Heart right ventricle (tissue), 16 donors: ENCODE measurements at regions not wholly inside any gene's neighbourhood (a gene's known extent, or its start where the extent isn't known, plus 50 kb on each side); places are given as distances from the start of the nearest gene placed in this dataset.
"Not testable (repeated sequence)": the region's sequence is repeated elsewhere in the genome, so short reads cannot be mapped to it uniquely, and the experiment has no call there.

Source experiments
- ATAC-seq, 8 donors: fragments of 200-7000 bp; cut with Tn5 transposase; one replicate each; pipeline ENCODE4 v1.9.1; 2020; ENCODE audit warnings: mild to moderate bottlenecking in 8 of 8, moderate library complexity in 8 of 8, moderate number of reproducible peaks in 1 of 8
- DNase-seq, 2 donors: peaks; one replicate each; pipeline ENCODE4 v3.0.0-alpha.2; 2020
- H3K27ac ChIP-seq, 10 donors: fragments of 200-600 bp; sonication (generic) in 2 of 10; one replicate each; pipeline versions ENCODE4 v1.5.0 to v1.8.0; 2020 to 2022; ENCODE audit warnings: mild to moderate bottlenecking in 3 of 10
- H3K27me3 ChIP-seq, 7 donors: fragments of 200-600 bp; one replicate each; pipeline ENCODE4 v1.8.0; 2021 to 2022; ENCODE audit warnings: mild to moderate bottlenecking in 2 of 7
- H3K36me3 ChIP-seq, 9 donors: fragments of 200-600 bp; sonication (generic) in 1 of 9; one replicate each; pipeline versions ENCODE4 v1.5.0 to v1.8.0; 2020 to 2022; ENCODE audit warnings: mild to moderate bottlenecking in 2 of 9
- H3K4me1 ChIP-seq, 9 donors: fragments of 200-600 bp; sonication (generic) in 1 of 9; one replicate each; pipeline versions ENCODE4 v1.5.0 to v1.8.0; 2020 to 2022; ENCODE audit warnings: mild to moderate bottlenecking in 4 of 9
- H3K4me3 ChIP-seq, 10 donors: fragments of 200-600 bp; sonication (generic) in 2 of 10; one replicate each; pipeline versions ENCODE4 v1.5.0 to v1.8.0; 2020 to 2022; ENCODE audit warnings: mild to moderate bottlenecking in 7 of 10, moderate library complexity in 2 of 10
- H3K9me3 ChIP-seq, 11 donors: fragments of 200-600 bp in 10 of 11; sonication (generic) in 2 of 11; one replicate each; pipeline versions ENCODE4 v1.5.0 to v1.8.0; 2013 to 2022; ENCODE audit warnings: mild to moderate bottlenecking in 2 of 11, control low read depth in 1 of 11, moderate library complexity in 1 of 11
- WGBS, 2 donors: extraction: QIAGEN DNeasy Blood & Tissue Kit; methylation state at CpG; one replicate each; pipeline ENCODE4 v1.1.7; 2013; ENCODE audit warnings: inconsistent platforms in 1 of 2; 5-methylcytosine and 5-hydroxymethylcytosine counted together
- intact Hi-C, 10 donors: fragments of 100-400 bp; cut with DNase I; formaldehyde crosslinking; loops; one replicate each; pipeline versions ENCODE4 v1.11.1 to v1.14.2; 2022
- TF ChIP-seq, protein P1 (sequence below), 9 donors: fragments of 200-600 bp; sonication (generic) in 2 of 9; IDR thresholded peaks; one replicate each; pipeline versions ENCODE4 v1.5.0 to v1.8.0; 2021 to 2022; ENCODE audit warnings: antibody characterized with exemption in 9 of 9, mild to moderate bottlenecking in 5 of 9, moderate library complexity in 1 of 9
- donor health status: Arrhythmogenic right ventricular cardiomyopathy.
- donor health status: ischemic (EF 13 %, LVEDD 7.1; RV severe dilation, severe dysfunction).
- donor health status: healthy with polysubstance abuse.
- donor health status: DM: no; HTN: yes; CAD: no.
- donor health status: DM: no; HTN: no; CAD: no.
- donor health status: ischemic (EF 25% LVEDD 6.9; RV normal size, moderate dysfunction).
- donor health status: ischemic (EF 25% LVEDD 5.7; RV mildly dilated, moderate dysfunction).
- donor health status: healthy.
- donor health status: DM: yes; HTN: yes; CAD: no.
- donor health status: Ischemic cardiomyopathy.
- donor health status: ischemic (EF 35%, LVEDD 5.7; RV mildly dilated, moderate dysfunction).
- donor health status: nonischemic (EF 11% LVEDD 7.7; RV severe dilation, severe dysfunction).
- donor health status: DM: yes; HTN: yes; CAD: no.
- donor health status: PGD.
- donor health status: ischemic (EF 29% LVEDD 5.4; RV normal size, mild dysfunction).
- donor health status: nonischemic (EF 23%, LVEDD 6.1; RV moderate dilation, normal function).

- 60 to 71% methylated on average over 1 of the region's 1 CpG for WGBS, 2 donors
- intact Hi-C loops = no loop called here
- no peak overlapping the region for H3K4me3 ChIP-seq
- H3K36me3 ChIP-seq = no peaks in the 10 kb centered on the region
- no peaks in the 10 kb centered on the region for H3K27me3 ChIP-seq
- no peaks in the 10 kb centered on the region for H3K9me3 ChIP-seq
- ATAC-seq (no peak), DNase-seq (no peak)
- no peak overlapping the region for H3K27ac ChIP-seq
- TF ChIP-seq, protein P1, sequence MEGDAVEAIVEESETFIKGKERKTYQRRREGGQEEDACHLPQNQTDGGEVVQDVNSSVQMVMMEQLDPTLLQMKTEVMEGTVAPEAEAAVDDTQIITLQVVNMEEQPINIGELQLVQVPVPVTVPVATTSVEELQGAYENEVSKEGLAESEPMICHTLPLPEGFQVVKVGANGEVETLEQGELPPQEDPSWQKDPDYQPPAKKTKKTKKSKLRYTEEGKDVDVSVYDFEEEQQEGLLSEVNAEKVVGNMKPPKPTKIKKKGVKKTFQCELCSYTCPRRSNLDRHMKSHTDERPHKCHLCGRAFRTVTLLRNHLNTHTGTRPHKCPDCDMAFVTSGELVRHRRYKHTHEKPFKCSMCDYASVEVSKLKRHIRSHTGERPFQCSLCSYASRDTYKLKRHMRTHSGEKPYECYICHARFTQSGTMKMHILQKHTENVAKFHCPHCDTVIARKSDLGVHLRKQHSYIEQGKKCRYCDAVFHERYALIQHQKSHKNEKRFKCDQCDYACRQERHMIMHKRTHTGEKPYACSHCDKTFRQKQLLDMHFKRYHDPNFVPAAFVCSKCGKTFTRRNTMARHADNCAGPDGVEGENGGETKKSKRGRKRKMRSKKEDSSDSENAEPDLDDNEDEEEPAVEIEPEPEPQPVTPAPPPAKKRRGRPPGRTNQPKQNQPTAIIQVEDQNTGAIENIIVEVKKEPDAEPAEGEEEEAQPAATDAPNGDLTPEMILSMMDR (IDR thresholded peaks at IDR 0.05) = no peak
- no peaks in the 10 kb centered on the region for H3K4me1 ChIP-seq
Observed at GRCh38 chr1:104125266-104125665, 375.6 kb downstream of the AMY1C start.

GRCh38 chr1:104125970-104126369 is 376.3 kb downstream of the AMY1C start:
- DNase-seq (no peak), ATAC-seq (no peak)
- Histone ChIP-seq H3K4me3 (no peak overlapping the region), H3K36me3 (no peaks in the 10 kb centered on the region), H3K27me3 (no peaks in the 10 kb centered on the region), H3K4me1 (no peaks in the 10 kb centered on the region), H3K9me3 (no peaks in the 10 kb centered on the region), H3K27ac (no peak overlapping the region)
- WGBS, 2 donors = 52 to 72% methylated on average over 5 of the region's 5 CpGs
- TF ChIP-seq, protein P1 (IDR thresholded peaks at IDR 0.05) = no peak
- intact Hi-C loops = no loop called here

- H3K4me3 ChIP-seq = no peak overlapping the region
- ATAC-seq (peak in 1 of 8 donors; percentile 50), DNase-seq (no peak)
- no peaks in the 10 kb centered on the region for H3K27me3 ChIP-seq
- TF ChIP-seq, protein P1 (IDR thresholded peaks at IDR 0.05) = peak in 6 of 9 donors; percentile 22 to 41 (median 28)
- H3K36me3 ChIP-seq = no peaks in the 10 kb centered on the region
- no peaks in the 10 kb centered on the region for H3K4me1 ChIP-seq
- no peaks in the 10 kb centered on the region for H3K9me3 ChIP-seq
- H3K27ac ChIP-seq = no peak overlapping the region
- intact Hi-C loops = loop anchor here in 3 of 10 donors (5.0 kb wide), 1 partner anchor 345 kb away; no protein-coding TSS in a partner anchor
Observed at GRCh38 chr1:104132382-104132973, 382.8 kb downstream of the AMY1C start.

GRCh38 chr1:104135036-104135435 is 385.3 kb downstream of the AMY1C start:
- H3K27ac ChIP-seq, H3K9me3 ChIP-seq, DNase-seq, H3K27me3 ChIP-seq, ATAC-seq, H3K4me3 ChIP-seq, intact Hi-C loops, H3K4me1 ChIP-seq, H3K36me3 ChIP-seq: not testable (repeated sequence)
- WGBS, 2 donors = 44 to 49% methylated on average over 6 of the region's 6 CpGs

DNA sequence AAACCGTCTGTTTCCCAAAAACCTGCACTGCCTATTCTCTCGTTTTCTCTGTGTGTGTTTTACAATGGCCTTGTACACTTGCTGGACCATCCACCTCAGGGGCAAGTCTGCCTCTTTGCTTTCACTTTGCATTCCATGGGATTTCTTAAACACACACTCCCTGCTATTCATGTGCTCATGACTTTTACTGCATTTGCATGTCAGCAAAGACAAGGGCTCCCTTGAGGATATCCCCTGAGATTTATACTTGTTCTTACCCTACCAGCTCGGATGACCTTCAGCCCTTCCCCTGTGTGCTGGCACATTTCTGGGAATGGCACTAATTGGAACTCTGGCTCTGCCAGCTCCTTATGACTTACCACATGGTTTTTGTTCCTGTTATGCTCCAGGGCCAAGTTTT is 386.9 kb downstream of the AMY1C start:
- WGBS, 2 donors = 70 to 79% methylated on average over 3 of the region's 3 CpGs
- intact Hi-C loops = no loop called here

More for the DNA sequence above, 386.9 kb downstream of the AMY1C start:
- Histone ChIP-seq H3K9me3 (no peaks in the 10 kb centered on the region), H3K4me3 (no peak overlapping the region), H3K27ac (no peak overlapping the region), H3K36me3 (no peaks in the 10 kb centered on the region), H3K4me1 (no peaks in the 10 kb centered on the region), H3K27me3 (no peaks in the 10 kb centered on the region)
- ATAC-seq = no peak
- DNase-seq = no peak
- TF ChIP-seq, protein P1 (IDR thresholded peaks at IDR 0.05) = no peak
